ENCODE measurements at regions not wholly inside any gene's neighbourhood (a gene's known extent, or its start where the extent isn't known, plus 50 kb on each side); places are given as distances from the start of the nearest gene placed in this dataset.
A peak's percentile ranks its signal among the peaks of the same experiment; 100 is the strongest.

- TF ChIP-seq CTCF (IDR thresholded peaks at IDR 0.05; ENCODE audit: low read depth, low read length), result no peak
- DNase-seq (ENCODE audit: low read depth in 2 of 2), result no peak
- H3K4me3 ChIP-seq (replicated peaks in 1 of 2; ENCODE audit: low read depth in 2 of 2, low read length in 2 of 2), result no peak overlapping the region
Measured at GRCh38 chr11:19377881-19378280, 137.1 kb upstream of the E2F8 start.

- no peak for TF ChIP-seq CTCF (IDR thresholded peaks at IDR 0.05; ENCODE audit: low read depth, low read length)
- no peak overlapping the region for H3K4me3 ChIP-seq (replicated peaks in 1 of 2; ENCODE audit: low read depth in 2 of 2, low read length in 2 of 2)
- DNase-seq (ENCODE audit: low read depth in 2 of 2), result no peak
Measured at GRCh38 chr11:19375440-19375839, 134.7 kb upstream of the E2F8 start.

- peak; percentile 86 to 98 for DNase-seq (ENCODE audit: low read depth in 2 of 2)
- no peak for TF ChIP-seq CTCF (IDR thresholded peaks at IDR 0.05; ENCODE audit: low read depth, low read length)
- no peak overlapping the region for H3K4me3 ChIP-seq (replicated peaks in 1 of 2; ENCODE audit: low read depth in 2 of 2, low read length in 2 of 2)
Measured at GRCh38 chr11:19374151-19374569, 133.4 kb upstream of the E2F8 start.

GRCh38 chr11:19372381-19372780 lies 131.6 kb upstream of the E2F8 start:
- H3K4me3 ChIP-seq (replicated peaks in 1 of 2; ENCODE audit: low read depth in 2 of 2, low read length in 2 of 2), result no peak overlapping the region
- DNase-seq (ENCODE audit: low read depth in 2 of 2), result no peak
- TF ChIP-seq CTCF (IDR thresholded peaks at IDR 0.05; ENCODE audit: low read depth, low read length), result no peak

GRCh38 chr11:19370100-19370861 lies 129.5 kb upstream of the E2F8 start:
- no peak for TF ChIP-seq CTCF (IDR thresholded peaks at IDR 0.05; ENCODE audit: low read depth, low read length)
- no peak overlapping the region for H3K4me3 ChIP-seq (replicated peaks in 1 of 2; ENCODE audit: low read depth in 2 of 2, low read length in 2 of 2)
- peak; percentile 94 to 95 for DNase-seq (ENCODE audit: low read depth in 2 of 2)

GRCh38 chr11:19368726-19369375 lies 128.1 kb upstream of the E2F8 start:
- DNase-seq (ENCODE audit: low read depth in 2 of 2), result peak; percentile 83 to 93
- no peak for TF ChIP-seq CTCF (IDR thresholded peaks at IDR 0.05; ENCODE audit: low read depth, low read length)
- H3K4me3 ChIP-seq (replicated peaks in 1 of 2; ENCODE audit: low read depth in 2 of 2, low read length in 2 of 2), result no peak overlapping the region
